CD4-positive, alpha-beta memory T cell (primary cell): ENCODE measurements at regions not wholly inside any gene's neighbourhood (a gene's known extent, or its start where the extent isn't known, plus 50 kb on each side); places are given as distances from the start of the nearest gene placed in this dataset.
A peak's percentile ranks its signal among the peaks of the same experiment; 100 is the strongest.

ENCODE experiments used
- CTCF ChIA-PET: fragments of 350-600 bp; sonication (Branson Sonifier 250); formaldehyde crosslinking; loops from one replicate; lab custom pipeline; 2021; ENCODE audit warnings: inconsistent platforms; ENCODE audit not compliant: partially characterized antibody; lab: Charles Lee
- POLR2A ChIA-PET: fragments of 350-600 bp; sonication (Branson Sonifier 250); formaldehyde crosslinking; loops from one replicate; lab custom pipeline; 2021; ENCODE audit not compliant: partially characterized antibody; lab: Charles Lee
- DNase-seq, 5 donors: peaks; one replicate each; pipeline versions ENCODE4 v3.0.0 to v3.0.0-alpha.2; 2020 to 2022; ENCODE audit warnings: mixed read lengths in 1 of 5
- H3K27ac ChIP-seq: one replicate; pipeline ENCODE4 v1.7.0; 2013; ENCODE audit warnings: low read depth, low read length
- H3K27me3 ChIP-seq: 2 replicates; pipeline ENCODE4 v1.7.0; 2013; ENCODE audit warnings: mild to moderate bottlenecking, low read length, moderate library complexity; ENCODE audit not compliant: insufficient read depth
- H3K36me3 ChIP-seq: 2 replicates; pipeline ENCODE4 v1.7.0; 2013; ENCODE audit warnings: mild to moderate bottlenecking, low read length, moderate library complexity; ENCODE audit not compliant: insufficient read depth
- H3K4me1 ChIP-seq: 2 replicates; pipeline ENCODE4 v1.7.0; 2013; ENCODE audit warnings: mild to moderate bottlenecking, low read length, moderate library complexity; ENCODE audit not compliant: insufficient read depth
- H3K4me3 ChIP-seq, 2 donors: one replicate each; pipeline ENCODE4 v1.7.0; 2013; ENCODE audit warnings: low read length in 2 of 2, mild to moderate bottlenecking in 1 of 2
- H3K9me3 ChIP-seq, 2 donors: one replicate each; pipeline ENCODE4 v1.7.0; 2013; ENCODE audit warnings: low read length in 2 of 2, control low read depth in 1 of 2; ENCODE audit not compliant: control insufficient read depth in 1 of 2
- H3K27ac Mint-ChIP-seq, 7 donors: one replicate each; pipeline ENCODE4 v1.8.0; 2020 to 2021; ENCODE audit warnings: mixed read lengths in 7 of 7, mild to moderate bottlenecking in 6 of 7, inconsistent platforms in 3 of 7, moderate library complexity in 3 of 7
- H3K27me3 Mint-ChIP-seq, 2 donors: one replicate each; pipeline ENCODE4 v1.8.0; 2020 to 2021; ENCODE audit warnings: mixed read lengths in 2 of 2
- H3K36me3 Mint-ChIP-seq, 2 donors: one replicate each; pipeline ENCODE4 v1.8.0; 2020 to 2021; ENCODE audit warnings: mixed read lengths in 2 of 2, inconsistent platforms in 1 of 2, mild to moderate bottlenecking in 1 of 2
- H3K4me1 Mint-ChIP-seq, 4 donors: one replicate each; pipeline ENCODE4 v1.8.0; 2020 to 2021; ENCODE audit warnings: mixed read lengths in 4 of 4, mild to moderate bottlenecking in 1 of 4
- H3K4me3 Mint-ChIP-seq, 8 donors: one replicate each; pipeline ENCODE4 v1.8.0; 2020 to 2021; ENCODE audit warnings: mixed read lengths in 8 of 8, mild to moderate bottlenecking in 7 of 8, moderate library complexity in 6 of 8, inconsistent platforms in 3 of 8
- H3K9me3 Mint-ChIP-seq, 8 donors: one replicate each; pipeline ENCODE4 v1.8.0; 2020 to 2021; ENCODE audit warnings: mixed read lengths in 8 of 8, mild to moderate bottlenecking in 5 of 8, inconsistent platforms in 3 of 8, moderate library complexity in 1 of 8
- intact Hi-C: fragments of 100-400 bp; cut with micrococcal nuclease; formaldehyde crosslinking; loops from one replicate; pipeline ENCODE4 v1.15.1; 2023

DNA sequence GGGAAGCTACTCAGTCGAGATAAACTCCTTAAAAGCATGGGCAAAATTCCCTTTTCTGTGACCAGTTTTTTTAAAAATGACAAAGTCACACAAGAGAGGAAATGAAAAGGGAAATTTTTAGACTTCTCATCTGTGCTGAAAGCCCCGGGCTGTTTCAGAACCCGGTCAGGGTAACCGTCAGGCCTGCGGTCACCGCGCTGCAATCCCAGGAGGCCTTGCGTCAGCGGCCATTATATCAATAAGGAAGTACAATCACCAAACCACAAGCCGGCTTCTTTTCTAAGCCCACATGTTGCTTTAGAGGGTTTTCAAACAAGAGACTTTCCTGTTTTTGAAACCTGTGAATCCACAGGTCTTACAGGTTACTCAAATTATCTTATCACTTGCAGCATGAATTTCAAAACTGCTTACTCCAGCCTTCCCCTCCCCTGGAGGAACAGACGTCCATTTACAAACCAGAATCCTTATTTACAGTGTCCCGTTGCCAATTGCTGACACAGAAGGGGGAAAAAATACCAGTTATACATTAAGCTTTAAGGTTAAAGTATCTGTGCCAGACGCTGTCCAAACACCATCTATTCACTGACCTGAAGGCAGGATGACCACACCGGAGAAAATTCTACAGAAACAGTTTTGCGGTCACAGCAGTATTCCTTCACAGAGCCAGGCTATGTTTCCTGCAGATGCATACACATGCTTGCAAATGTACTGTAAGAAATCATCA, 165.3 kb downstream of the TOMM20 start:
- H3K27ac Mint-ChIP-seq = peak overlapping the region; percentile 90 to 98 (median 96)
- H3K4me3 ChIP-seq = peak overlapping the region; percentile 14 to 46
- H3K9me3 Mint-ChIP-seq = no peaks in the 10 kb centered on the region

DNA sequence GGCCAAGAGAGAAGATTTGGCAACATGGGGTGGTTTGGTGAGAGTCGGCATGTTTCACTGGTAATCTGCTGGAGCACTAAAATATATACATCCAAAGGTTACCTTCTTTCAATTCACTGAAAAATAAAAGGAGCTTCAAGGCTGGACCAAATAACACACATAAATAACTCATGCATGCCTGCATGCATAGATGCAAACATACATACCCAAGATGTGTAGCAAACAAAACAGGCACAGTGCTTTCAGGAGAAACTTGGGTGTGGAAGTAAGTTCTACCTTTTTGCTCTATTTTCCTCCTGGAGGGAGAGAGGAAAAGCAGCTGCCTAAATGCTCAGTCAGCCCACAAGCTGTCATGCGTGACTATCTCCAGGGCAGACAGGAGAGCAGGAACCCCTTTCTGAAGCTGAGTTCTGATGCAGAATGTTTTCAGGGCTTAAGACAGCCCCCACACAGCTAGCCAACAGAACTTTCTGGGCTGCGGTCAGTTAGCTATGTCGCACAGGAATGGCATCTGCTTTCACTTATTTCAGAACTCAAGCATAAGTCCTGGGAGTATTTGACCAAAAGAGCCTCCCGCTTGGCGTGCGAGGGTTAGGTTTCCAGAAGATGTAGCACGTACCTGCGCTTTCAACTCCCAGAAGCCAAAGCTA, 166.2 kb downstream of the TOMM20 start:
- ChIA-PET CTCF (interaction anchor here (0.8 to 3.1 kb wide), 7 partner anchors 12 to 365 kb away, joined by 4 to 23 read pairs (median 4); no protein-coding TSS in a partner anchor), POLR2A (interaction anchor here (0.8 to 4.6 kb wide), 20 partner anchors 8 to 361 kb away, joined by 3 to 86 read pairs (median 5); partner anchors contain the start of gene IRF2BP2)
- Mint-ChIP-seq H3K9me3 (no peaks in the 10 kb centered on the region), H3K27ac (peak overlapping the region; percentile 90 to 98 (median 96)), H3K36me3 (no peaks in the 10 kb centered on the region), H3K27me3 (no peaks in the 10 kb centered on the region), H3K4me3 (peak overlapping the region; percentile 16 to 89 (median 84)), H3K4me1 (peaks cover 58 to 77% (median 64%) of the 10 kb centered on the region in 4 donors)
- Histone ChIP-seq H3K9me3 (no peaks in the 10 kb centered on the region), H3K36me3 (no peaks in the 10 kb centered on the region), H3K27me3 (no peaks in the 10 kb centered on the region), H3K4me1 (peaks cover 72% of the 10 kb centered on the region), H3K4me3 (no peak overlapping the region), H3K27ac (peak overlapping the region; percentile 89)
- intact Hi-C loops = loop anchor here (2.0 to 5.0 kb wide), 5 partner anchors 16 to 238 kb away; no protein-coding TSS in a partner anchor
- no peak for DNase-seq

More for the DNA sequence above, 165.3 kb downstream of the TOMM20 start:
- intact Hi-C loops = loop anchor here (1.0 to 5.0 kb wide), 8 partner anchors 15 to 365 kb away; no protein-coding TSS in a partner anchor
- peaks cover 58 to 76% (median 64%) of the 10 kb centered on the region in 4 donors for H3K4me1 Mint-ChIP-seq
- no peaks in the 10 kb centered on the region for H3K9me3 ChIP-seq
- CTCF ChIA-PET = interaction anchor here (1.0 to 3.1 kb wide), 5 partner anchors 12 to 351 kb away, joined by 4 to 23 read pairs (median 4); no protein-coding TSS in a partner anchor
- H3K27me3 Mint-ChIP-seq = no peaks in the 10 kb centered on the region
- POLR2A ChIA-PET = interaction anchor here (0.8 to 4.6 kb wide), 19 partner anchors 9 to 362 kb away, joined by 3 to 86 read pairs (median 6); partner anchors contain the start of gene IRF2BP2
- peaks cover 72% of the 10 kb centered on the region for H3K4me1 ChIP-seq
- H3K4me3 Mint-ChIP-seq = peak overlapping the region; percentile 41 to 89 (median 84)
- peak; percentile 85 to 94 (median 86) for DNase-seq
- no peaks in the 10 kb centered on the region for H3K36me3 Mint-ChIP-seq
- no peaks in the 10 kb centered on the region for H3K36me3 ChIP-seq
- no peaks in the 10 kb centered on the region for H3K27me3 ChIP-seq
- H3K27ac ChIP-seq = peak overlapping the region; percentile 89

DNA sequence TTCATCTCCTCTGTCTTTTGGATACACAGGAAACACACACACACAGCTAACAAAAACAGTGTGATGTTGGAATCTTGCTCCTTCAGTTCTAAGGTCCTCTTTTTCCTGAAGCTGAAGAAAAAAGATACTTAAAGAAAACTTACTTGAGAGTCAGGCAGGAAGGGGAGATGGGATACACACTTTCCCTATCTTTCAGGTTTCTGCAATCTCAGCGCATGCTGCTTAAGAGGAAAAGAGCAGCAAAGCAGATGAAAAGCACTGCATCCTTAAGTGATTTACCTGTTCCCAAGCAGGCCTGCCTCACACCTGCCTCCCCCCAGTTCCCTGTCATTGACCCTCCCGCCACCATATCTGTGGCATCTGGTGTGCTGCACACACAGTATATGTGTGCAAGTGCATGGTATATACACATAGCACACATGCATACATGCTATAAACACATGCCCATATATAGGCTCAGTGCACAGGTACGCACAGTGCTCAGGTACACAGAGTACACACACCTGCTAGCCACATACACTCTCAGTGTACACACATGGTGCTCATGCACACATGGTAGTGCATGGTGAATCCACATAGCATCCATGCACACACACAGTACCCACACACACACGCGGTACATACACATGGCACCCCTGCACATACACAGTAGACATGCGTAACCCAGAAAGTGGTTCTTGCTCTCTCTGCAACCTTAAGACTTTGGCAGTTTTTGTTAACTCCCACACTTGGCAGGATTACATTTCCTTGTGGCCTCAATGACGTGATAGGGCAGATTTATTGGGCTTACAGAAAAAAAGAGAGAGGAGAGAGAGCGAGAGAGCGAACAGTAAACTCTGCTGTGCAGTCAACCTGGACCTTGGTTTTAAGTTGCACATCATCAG, 166.9 kb downstream of the TOMM20 start:
- Mint-ChIP-seq H3K27me3 (no peaks in the 10 kb centered on the region), H3K4me3 (peak overlapping the region; percentile 16 to 89 (median 84)), H3K4me1 (peaks cover 58 to 81% (median 64%) of the 10 kb centered on the region in 4 donors), H3K9me3 (no peaks in the 10 kb centered on the region), H3K36me3 (no peaks in the 10 kb centered on the region), H3K27ac (peak overlapping the region; percentile 90 to 98 (median 96))
- H3K4me1 ChIP-seq = peaks cover 72% of the 10 kb centered on the region
- DNase-seq = peak in 1 of 5 donors; percentile 18
- intact Hi-C loops = loop anchor here (2.0 to 5.0 kb wide), 5 partner anchors 17 to 237 kb away; no protein-coding TSS in a partner anchor
- H3K4me3 ChIP-seq = no peak overlapping the region
- no peaks in the 10 kb centered on the region for H3K36me3 ChIP-seq
- peak overlapping the region; percentile 89 for H3K27ac ChIP-seq
- ChIA-PET POLR2A (interaction anchor here (0.9 to 4.6 kb wide), 14 partner anchors 10 to 360 kb away, joined by 3 to 86 read pairs (median 6); no protein-coding TSS in a partner anchor), CTCF (interaction anchor here (0.8 to 3.1 kb wide), 6 partner anchors 11 to 364 kb away, joined by 4 to 23 read pairs (median 4); no protein-coding TSS in a partner anchor)
- no peaks in the 10 kb centered on the region for H3K27me3 ChIP-seq
- H3K9me3 ChIP-seq = no peaks in the 10 kb centered on the region

DNA sequence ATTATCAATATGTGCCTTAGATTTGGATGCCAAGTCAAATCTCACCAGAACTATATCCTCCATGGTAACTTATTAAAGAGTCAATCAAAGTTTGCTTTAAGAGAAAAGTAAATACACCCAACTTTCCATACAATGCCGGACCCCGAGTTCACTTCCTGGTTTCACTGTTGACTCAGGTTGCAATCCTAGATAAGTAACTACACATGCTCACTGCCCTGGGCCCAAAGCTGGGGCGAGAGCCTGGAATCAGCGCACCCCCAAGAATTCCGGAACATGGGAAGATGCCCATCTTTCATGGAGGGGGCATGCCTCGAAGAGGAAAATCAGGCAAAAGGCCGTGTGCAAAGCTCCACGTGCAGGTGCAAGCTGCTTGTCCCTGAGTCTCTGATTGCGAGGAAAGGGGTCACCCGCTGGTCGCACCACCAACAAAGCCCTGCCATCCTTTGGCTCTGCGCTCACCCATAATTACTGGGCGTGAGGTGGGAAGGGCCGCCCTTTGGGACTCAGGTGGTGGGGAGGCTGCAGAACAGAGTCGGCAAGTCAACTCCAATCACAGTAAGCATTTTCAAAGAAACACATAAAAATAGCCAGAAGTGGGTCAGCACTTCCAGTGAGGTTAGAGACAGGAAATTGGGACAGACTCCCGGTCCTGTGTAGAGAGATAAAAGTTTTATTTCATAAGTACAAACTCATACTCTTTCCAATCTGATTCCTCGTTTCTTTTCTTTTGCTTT, 167.7 kb downstream of the TOMM20 start:
- H3K9me3 ChIP-seq = no peaks in the 10 kb centered on the region
- peaks cover 55 to 74% (median 62%) of the 10 kb centered on the region in 4 donors for H3K4me1 Mint-ChIP-seq
- ChIA-PET POLR2A (interaction anchor here (1.2 to 1.7 kb wide), 3 partner anchors 17 to 356 kb away, joined by 3 to 4 read pairs (median 3); no protein-coding TSS in a partner anchor), CTCF (no interaction called here)
- H3K36me3 ChIP-seq = no peaks in the 10 kb centered on the region
- no peaks in the 10 kb centered on the region for H3K27me3 ChIP-seq
- H3K27ac Mint-ChIP-seq = peak overlapping the region; percentile 85 to 98 (median 95)
- H3K4me3 Mint-ChIP-seq = peak overlapping the region in 6 of 8 donors; percentile 26 to 89 (median 60)
- H3K9me3 Mint-ChIP-seq = no peaks in the 10 kb centered on the region
- peak overlapping the region; percentile 89 for H3K27ac ChIP-seq
- intact Hi-C loops = loop anchor here (5.0 kb wide), 3 partner anchors 34 to 189 kb away; no protein-coding TSS in a partner anchor
- no peaks in the 10 kb centered on the region for H3K27me3 Mint-ChIP-seq
- no peaks in the 10 kb centered on the region for H3K36me3 Mint-ChIP-seq
- H3K4me1 ChIP-seq = peaks cover 73% of the 10 kb centered on the region
- no peak overlapping the region for H3K4me3 ChIP-seq
- DNase-seq = no peak

DNA sequence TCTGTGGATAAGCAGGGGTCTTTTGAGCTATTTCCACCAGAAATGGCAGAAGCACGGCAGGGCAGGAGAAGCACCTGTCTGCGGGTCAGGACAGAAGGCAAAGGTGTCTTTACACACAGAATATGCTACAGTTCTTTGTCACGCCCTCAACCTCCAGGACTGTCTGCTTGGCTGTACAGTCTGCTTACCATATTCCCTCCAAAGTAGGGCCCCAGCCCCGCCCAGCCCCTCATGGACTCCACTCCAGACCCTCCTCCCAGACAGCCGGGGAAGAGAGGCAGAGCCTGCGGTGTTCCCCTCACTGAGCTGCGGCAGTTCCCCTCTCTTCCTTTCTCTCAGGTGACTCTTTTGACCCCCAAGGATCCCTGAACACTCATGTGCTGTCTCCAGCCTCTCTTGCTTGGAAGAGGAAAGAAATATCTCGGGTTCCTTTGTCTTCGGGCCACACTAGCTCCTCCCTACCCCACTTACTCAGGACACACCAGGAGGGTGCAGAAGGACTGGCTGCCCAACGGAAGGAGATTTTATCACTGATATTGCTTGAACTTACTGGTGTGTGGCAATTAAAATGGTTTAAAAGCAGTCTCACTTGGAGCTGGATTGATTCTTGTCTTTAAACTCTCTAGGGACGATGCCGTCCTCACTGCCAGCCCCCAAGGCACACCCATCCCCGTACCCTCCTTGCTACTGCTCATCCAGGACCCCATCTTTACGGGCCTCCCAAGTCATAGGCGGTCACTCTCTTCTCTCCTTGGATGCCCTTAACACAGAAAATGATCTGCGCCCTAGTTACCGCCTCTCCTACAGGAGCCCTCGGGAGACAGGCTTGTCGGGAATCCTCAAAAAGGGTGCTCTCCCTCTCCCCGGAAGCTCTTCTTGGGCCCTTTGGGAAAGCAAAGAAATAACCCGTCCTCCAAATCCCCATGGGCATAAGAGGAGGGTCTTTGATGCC, 169.7 kb downstream of the TOMM20 start:
- H3K4me1 ChIP-seq = peaks cover 73% of the 10 kb centered on the region
- no peaks in the 10 kb centered on the region for H3K27me3 ChIP-seq
- H3K36me3 Mint-ChIP-seq = no peaks in the 10 kb centered on the region
- H3K9me3 Mint-ChIP-seq = no peaks in the 10 kb centered on the region
- H3K4me3 ChIP-seq = no peak overlapping the region
- H3K27ac ChIP-seq = no peak overlapping the region
- H3K36me3 ChIP-seq = no peaks in the 10 kb centered on the region
- peak overlapping the region in 6 of 7 donors; percentile 55 to 91 (median 78) for H3K27ac Mint-ChIP-seq
- H3K4me1 Mint-ChIP-seq = peaks cover 57 to 72% (median 65%) of the 10 kb centered on the region in 4 donors
- ChIA-PET POLR2A (interaction anchor here (0.9 to 2.4 kb wide), 4 partner anchors 12 to 113 kb away, joined by 3 to 8 read pairs (median 4); no protein-coding TSS in a partner anchor), CTCF (interaction anchor here (0.6 to 0.8 kb wide), 2 partner anchors 20 to 31 kb away, joined by 3 read pairs; no protein-coding TSS in a partner anchor)
- H3K4me3 Mint-ChIP-seq = peak overlapping the region in 3 of 8 donors; percentile 9 to 51 (median 45)
- no peaks in the 10 kb centered on the region for H3K9me3 ChIP-seq
- DNase-seq = no peak
- H3K27me3 Mint-ChIP-seq = no peaks in the 10 kb centered on the region
- intact Hi-C loops = no loop called here
